HG03139 (cell line): ENCODE measurements at regions not wholly inside any gene's neighbourhood (a gene's known extent, or its start where the extent isn't known, plus 50 kb on each side); places are given as distances from the start of the nearest gene placed in this dataset.
"Not testable (repeated sequence)": the region's sequence is repeated elsewhere in the genome, so short reads cannot be mapped to it uniquely, and the experiment has no call there.

ENCODE experiments used
- ATAC-seq: cut with Tn5 transposase; IDR thresholded peaks from one replicate; pipeline ENCODE4 v1.9.1; 2021; ENCODE audit not compliant: unreplicated experiment

DNA sequence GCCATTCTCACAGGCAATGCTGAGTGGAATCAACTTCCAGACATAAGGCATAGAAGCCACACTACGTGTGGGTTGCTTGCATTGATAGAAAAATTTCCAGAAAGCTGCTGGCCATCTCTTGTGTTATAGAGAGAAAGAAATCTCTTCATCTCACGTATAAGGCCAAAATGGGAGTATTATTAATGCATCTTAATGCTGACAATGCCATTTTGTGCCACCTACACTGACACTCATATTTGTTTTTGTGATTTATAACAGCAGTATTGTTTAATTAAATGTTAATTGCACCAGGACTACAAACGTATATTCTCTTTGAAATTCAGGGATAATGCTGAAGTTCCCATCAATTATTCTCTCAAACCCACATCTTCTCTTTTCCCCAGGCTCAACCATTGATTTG, 56.1 kb upstream of the TMEM132D start:
- no peak for ATAC-seq

GRCh38 chr12:129961091-129961490, 57.3 kb upstream of the TMEM132D start:
- ATAC-seq = no peak

DNA sequence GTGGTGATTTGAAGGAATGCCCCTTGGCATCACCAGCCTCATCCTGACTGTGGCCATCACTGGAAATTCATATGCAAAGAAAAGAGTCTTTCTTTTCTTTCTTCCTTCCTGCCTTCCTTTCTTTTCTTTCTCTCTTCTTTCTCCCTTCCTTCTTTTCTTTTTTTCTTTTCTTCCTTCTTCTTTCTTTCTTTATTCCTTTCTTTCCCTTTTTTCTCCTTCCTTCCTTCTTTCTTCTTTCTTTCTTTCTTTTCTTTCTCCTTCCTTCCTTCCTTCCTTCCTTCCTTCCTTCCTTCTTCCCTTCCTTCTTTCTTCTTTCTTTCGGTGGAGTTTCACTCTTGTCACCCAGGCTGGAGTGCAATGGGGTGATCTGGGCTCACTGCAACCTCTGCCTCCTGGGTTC, 58.0 kb upstream of the TMEM132D start:
- ATAC-seq = no peak

GRCh38 chr12:129964300-129964699, 60.5 kb upstream of the TMEM132D start:
- no peak for ATAC-seq

- ATAC-seq = no peak
These were observed 61.1 kb upstream of the TMEM132D start for GRCh38 chr12:129964826-129965457.

GRCh38 chr12:129966146-129966995, 62.5 kb upstream of the TMEM132D start:
- no peak for ATAC-seq

- ATAC-seq = no peak
These were observed 67.9 kb upstream of the TMEM132D start for GRCh38 chr12:129971721-129972120.

DNA sequence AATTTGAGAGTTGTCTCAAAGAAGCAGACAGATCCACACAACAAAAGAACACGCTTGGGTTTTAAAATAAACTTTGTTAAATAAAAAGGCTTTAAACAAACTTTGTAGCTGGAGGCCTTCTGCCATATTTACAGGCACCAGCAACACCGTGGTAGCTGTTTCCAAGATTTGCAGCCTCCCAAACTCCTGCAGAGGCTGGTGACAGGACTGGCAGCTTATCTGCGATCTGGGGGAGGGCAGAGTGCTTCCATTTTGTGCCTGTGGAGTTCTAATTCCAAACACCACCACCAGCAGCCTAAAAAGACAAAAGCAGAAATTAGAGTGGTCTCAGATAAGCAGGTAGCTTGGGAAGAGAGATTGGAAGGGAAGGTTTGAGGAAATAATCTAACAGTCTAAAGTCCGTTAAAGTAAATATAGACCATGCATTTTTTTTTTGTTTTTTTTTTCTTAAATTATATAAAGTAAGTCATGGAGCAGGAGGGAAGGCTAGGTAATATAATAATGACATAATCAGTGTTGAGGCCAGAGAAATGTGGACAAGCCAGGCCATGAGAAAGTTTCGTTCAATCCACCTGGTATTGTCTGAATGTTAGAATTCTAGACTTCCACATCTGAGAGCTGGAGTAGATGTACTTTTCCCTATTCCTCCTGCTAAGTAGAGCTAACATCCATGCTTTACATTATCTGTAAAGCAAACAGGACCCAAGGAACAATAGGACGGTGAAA, 69.6 kb upstream of the TMEM132D start:
- no peak for ATAC-seq

GRCh38 chr12:129984106-129984505, 80.3 kb upstream of the TMEM132D start:
- no peak for ATAC-seq

GRCh38 chr12:129987841-129988240, 84.0 kb upstream of the TMEM132D start:
- no peak for ATAC-seq

DNA sequence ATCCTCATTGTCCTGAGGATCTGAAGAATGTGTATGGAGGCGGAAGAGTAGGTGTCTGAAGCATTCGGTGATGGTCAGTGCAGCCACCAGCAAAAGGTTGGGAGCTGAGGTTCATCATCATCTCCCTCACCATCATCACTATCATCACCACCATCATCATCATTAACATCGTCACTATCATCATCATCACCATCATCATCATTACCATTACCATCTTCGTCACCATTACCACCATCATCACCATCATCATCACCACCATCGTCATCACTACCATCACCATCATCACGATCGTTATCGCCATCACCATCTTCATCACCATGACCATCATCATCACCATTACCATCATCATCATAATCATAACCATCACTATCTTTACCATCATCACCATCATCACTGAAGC, 90.8 kb upstream of the TMEM132D start:
- ATAC-seq = no peak

DNA sequence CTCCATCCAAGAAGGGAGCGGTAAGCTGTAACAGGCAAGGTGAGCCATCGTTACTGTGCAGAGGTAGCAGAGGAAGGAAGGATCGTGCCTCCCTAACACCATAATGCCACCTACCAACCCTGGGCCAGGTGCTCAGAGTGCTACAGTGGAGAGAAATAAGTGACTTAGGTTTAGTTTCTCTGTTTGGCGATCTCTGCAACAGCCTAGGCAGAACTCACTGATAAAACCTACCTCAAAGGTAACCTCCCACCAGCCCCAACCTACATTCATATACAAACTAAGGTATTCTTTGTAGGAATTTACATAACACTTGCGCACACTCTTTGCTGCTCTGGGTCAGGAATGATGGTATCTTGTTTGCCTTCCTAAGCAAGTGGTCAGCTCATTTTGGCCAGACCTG, 93.4 kb upstream of the TMEM132D start:
- ATAC-seq = no peak

DNA sequence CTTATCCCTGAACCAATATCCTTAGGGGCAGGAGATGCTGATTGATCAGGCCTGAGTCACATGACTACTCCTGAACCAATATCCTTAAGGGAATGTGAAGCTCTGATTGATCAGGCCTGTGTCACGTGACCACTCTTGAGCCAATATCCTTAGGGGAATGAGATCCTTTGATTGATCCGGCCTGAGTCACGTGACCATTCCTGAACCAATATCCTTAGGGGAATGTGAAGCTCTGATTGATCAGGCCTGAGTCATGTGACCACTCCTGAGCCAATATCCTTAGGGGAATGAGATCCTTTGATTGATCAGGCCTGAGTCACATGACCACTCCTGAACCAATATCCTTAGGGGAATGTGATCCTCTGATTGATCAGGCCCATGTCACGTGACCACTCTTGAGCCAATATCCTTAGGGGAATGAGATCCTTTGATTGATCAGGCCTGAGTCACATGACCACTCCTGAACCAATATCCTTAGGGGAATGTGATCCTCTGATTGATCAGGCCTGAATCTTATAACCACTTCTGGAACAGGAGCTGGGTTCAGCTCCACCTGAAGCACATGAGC, 100.6 kb upstream of the TMEM132D start:
- not testable (repeated sequence) for ATAC-seq

GRCh38 chr12:130007771-130008170, 103.9 kb upstream of the TMEM132D start:
- ATAC-seq = no peak

DNA sequence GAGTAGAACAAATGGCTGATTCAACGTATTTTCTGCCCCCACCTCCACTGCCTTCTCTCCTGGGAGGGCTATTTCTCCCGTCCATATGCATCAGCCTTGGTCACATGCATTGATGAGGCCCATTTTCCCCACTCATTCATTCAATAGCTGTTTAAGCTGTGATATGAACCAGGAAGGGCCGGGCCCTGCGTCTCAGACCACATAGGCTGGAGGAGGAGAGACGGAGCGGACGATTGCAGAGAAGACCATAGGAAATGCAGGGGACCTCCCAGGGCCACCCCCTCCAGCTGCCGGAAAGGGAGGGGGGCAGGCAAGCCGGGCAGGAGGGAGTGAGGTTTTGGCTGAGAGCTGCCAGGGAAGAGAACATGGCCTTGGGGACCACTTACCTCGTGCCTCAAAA, 104.4 kb upstream of the TMEM132D start:
- no peak for ATAC-seq

DNA sequence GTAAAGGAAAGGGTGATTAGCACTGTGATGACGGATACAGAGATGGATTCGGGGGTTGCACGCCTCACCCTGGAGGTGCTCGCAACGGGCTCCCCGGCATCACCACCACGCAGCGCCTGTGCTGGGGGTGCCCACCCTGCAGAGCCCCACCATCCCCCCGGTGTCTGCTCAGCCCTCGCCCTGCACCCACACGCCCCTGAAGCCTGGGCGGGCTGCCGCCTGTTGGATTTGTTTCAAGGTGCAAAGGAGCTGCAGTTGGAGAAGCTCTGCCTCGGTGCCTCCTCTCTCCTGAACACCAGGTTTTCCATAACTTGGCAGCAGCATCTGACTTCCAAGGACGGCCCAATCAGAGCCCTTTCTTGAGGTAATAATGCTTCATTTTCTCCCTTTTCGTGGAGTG, 106.1 kb upstream of the TMEM132D start:
- no peak for ATAC-seq

DNA sequence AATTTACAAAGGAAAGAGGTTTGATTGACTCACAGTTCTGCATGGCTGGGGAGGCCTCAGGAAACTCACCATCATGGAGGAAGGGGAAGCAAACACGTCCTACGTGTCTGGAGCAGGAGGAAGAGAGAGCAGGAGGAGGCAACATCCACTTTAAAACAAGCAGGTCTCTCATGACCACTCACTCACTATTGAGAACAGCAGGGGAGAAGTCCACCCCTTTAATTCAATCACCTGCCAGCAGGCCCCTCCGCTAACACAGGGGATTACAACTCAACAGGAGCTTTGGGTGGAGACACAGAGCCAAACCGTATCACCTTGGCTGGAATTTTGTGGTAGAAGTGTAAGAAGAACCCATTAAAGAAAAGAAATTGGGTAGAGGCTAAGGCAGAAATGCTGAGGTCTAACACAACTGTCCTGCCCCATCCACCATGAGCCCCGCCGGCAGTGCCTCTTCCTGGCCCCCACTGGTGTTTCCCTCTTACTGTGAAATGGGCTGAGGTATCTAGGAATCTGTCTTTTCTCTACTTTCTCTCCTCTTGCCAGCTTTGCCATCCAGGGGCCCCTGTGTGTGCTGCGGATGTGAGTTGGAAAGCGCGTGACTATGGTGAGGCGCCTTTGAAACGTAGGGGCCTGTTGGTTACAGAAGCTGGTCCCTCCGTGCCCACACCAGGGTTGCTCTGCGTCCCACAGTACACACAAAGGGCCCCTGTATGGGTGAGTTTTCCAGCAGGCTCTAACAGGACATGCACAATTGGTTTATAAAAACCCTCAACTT, 108.0 kb upstream of the TMEM132D start:
- ATAC-seq = no peak

DNA sequence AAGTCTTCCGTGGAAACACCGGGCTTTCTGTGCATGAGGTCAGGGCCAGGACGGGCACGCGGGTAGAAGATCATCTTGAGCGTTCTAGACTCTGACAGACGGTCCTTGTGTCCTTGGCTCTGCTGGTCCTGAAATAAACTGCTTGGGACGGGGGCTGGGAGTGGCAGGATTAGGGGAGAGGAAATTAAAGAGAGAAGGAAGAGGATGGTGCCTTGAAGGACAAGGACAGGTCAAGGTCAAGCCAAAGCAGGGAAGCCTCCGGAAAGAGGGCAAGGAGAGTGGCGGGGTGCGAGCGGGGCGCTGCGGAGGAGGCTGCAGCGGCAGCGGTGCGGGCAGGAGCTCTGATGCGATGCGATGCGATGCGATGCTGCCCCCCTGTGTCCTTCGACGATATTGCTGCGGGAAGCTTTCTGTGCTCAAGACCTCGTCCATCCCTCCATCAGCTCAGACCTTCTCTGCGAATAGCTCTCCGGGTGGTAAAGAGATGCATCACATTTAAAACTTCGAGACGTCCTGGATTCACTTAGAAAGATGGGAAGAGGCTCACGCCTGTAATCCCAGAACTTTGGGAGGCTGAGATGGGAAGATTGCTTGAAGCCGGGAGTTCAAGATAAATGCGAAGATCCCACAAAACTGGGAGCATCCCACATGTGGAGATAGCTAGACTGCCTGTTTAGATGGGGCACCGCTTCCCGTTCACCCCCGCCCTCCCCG, 110.1 kb upstream of the TMEM132D start:
- peak; percentile 71 for ATAC-seq

- ATAC-seq = no peak
These were observed 110.6 kb upstream of the TMEM132D start for GRCh38 chr12:130014485-130014807.

- no peak for ATAC-seq
These were observed 112.4 kb upstream of the TMEM132D start for GRCh38 chr12:130016194-130016593.
